ENCODE measurements at regions not wholly inside any gene's neighbourhood (a gene's known extent, or its start where the extent isn't known, plus 50 kb on each side); places are given as distances from the start of the nearest gene placed in this dataset.

- no peak for DNase-seq
These were observed 111.8 kb upstream of the MYCN start for GRCh38 chr2:15828576-15828975.

- DNase-seq, result no peak
These were observed 111.1 kb upstream of the MYCN start for GRCh38 chr2:15829091-15829801.

GRCh38 chr2:15829985-15830384 lies 110.4 kb upstream of the MYCN start:
- DNase-seq, result no peak

- DNase-seq, result no peak
These were observed 109.3 kb upstream of the MYCN start for GRCh38 chr2:15830937-15831549.

GRCh38 chr2:15832030-15832709 lies 108.2 kb upstream of the MYCN start:
- DNase-seq, result no peak

GRCh38 chr2:15832849-15833680 lies 107.3 kb upstream of the MYCN start:
- no peak for DNase-seq

GRCh38 chr2:15833731-15834130 lies 106.6 kb upstream of the MYCN start:
- no peak for DNase-seq

GRCh38 chr2:15834381-15835031 lies 105.8 kb upstream of the MYCN start:
- no peak for DNase-seq

- DNase-seq, result no peak
These were observed 104.2 kb upstream of the MYCN start for GRCh38 chr2:15835991-15836688.

- DNase-seq, result no peak
These were observed 103.4 kb upstream of the MYCN start for GRCh38 chr2:15836689-15837610.

GRCh38 chr2:15838481-15839090 lies 101.8 kb upstream of the MYCN start:
- no peak for DNase-seq

- DNase-seq, result no peak
These were observed 100.8 kb upstream of the MYCN start for GRCh38 chr2:15839426-15840124.

- DNase-seq, result no peak
These were observed 100.2 kb upstream of the MYCN start for GRCh38 chr2:15840148-15840547.

GRCh38 chr2:15840969-15841368 lies 99.4 kb upstream of the MYCN start:
- DNase-seq, result no peak

- DNase-seq, result no peak
These were observed 98.4 kb upstream of the MYCN start for GRCh38 chr2:15841776-15842560.

- peak; percentile 69 for DNase-seq
These were observed 97.3 kb upstream of the MYCN start for GRCh38 chr2:15842758-15843666.

- no peak for DNase-seq
These were observed 96.0 kb upstream of the MYCN start for GRCh38 chr2:15844211-15844801.
